ENCODE measurements at regions not wholly inside any gene's neighbourhood (a gene's known extent, or its start where the extent isn't known, plus 50 kb on each side); places are given as distances from the start of the nearest gene placed in this dataset.

GRCh38 chr2:40507432-40507831, 55.5 kb upstream of the SLC8A1 start:
- FAIRE-seq (no peak), DNase-seq (ENCODE audit: insufficient read length, low spot score) (no peak)

GRCh38 chr2:40510304-40510703, 58.4 kb upstream of the SLC8A1 start:
- FAIRE-seq: no peak
- no peak for DNase-seq (ENCODE audit: insufficient read length, low spot score)

GRCh38 chr2:40511661-40512213, 59.8 kb upstream of the SLC8A1 start:
- DNase-seq (ENCODE audit: insufficient read length, low spot score) (no peak), FAIRE-seq (no peak)

- no peak for DNase-seq (ENCODE audit: insufficient read length, low spot score)
These were observed 60.4 kb upstream of the SLC8A1 start for GRCh38 chr2:40512256-40512655.

GRCh38 chr2:40513201-40513600, 61.3 kb upstream of the SLC8A1 start:
- DNase-seq (ENCODE audit: insufficient read length, low spot score) (no peak), FAIRE-seq (no peak)

More at GRCh38 chr2:40512256-40512655, 60.4 kb upstream of the SLC8A1 start:
- no peak for FAIRE-seq

- FAIRE-seq: no peak
- DNase-seq (ENCODE audit: insufficient read length, low spot score): no peak
These were observed 64.7 kb upstream of the SLC8A1 start for GRCh38 chr2:40516604-40517003.

- no peak for FAIRE-seq
- no peak for DNase-seq (ENCODE audit: insufficient read length, low spot score)
These were observed 76.7 kb upstream of the SLC8A1 start for GRCh38 chr2:40528564-40528963.

- DNase-seq (ENCODE audit: insufficient read length, low spot score) (no peak), FAIRE-seq (no peak)
These were observed 79.5 kb upstream of the SLC8A1 start for GRCh38 chr2:40531359-40531758.

- DNase-seq (ENCODE audit: insufficient read length, low spot score) (no peak), FAIRE-seq (no peak)
These were observed 82.6 kb upstream of the SLC8A1 start for GRCh38 chr2:40534528-40534927.

- FAIRE-seq (no peak), DNase-seq (ENCODE audit: insufficient read length, low spot score) (no peak)
These were observed 84.1 kb upstream of the SLC8A1 start for GRCh38 chr2:40535972-40536371.

GRCh38 chr2:40540026-40540425, 88.1 kb upstream of the SLC8A1 start:
- DNase-seq (ENCODE audit: insufficient read length, low spot score) (no peak), FAIRE-seq (no peak)

GRCh38 chr2:40543381-40543780, 91.5 kb upstream of the SLC8A1 start:
- FAIRE-seq (no peak), DNase-seq (ENCODE audit: insufficient read length, low spot score) (no peak)

GRCh38 chr2:40544072-40544471, 92.2 kb upstream of the SLC8A1 start:
- no peak for DNase-seq (ENCODE audit: insufficient read length, low spot score)
- FAIRE-seq: no peak

- no peak for DNase-seq (ENCODE audit: insufficient read length, low spot score)
- FAIRE-seq: no peak
These were observed 93.8 kb upstream of the SLC8A1 start for GRCh38 chr2:40545645-40546044.

GRCh38 chr2:40546439-40547191, 94.7 kb upstream of the SLC8A1 start:
- FAIRE-seq: no peak
- no peak for DNase-seq (ENCODE audit: insufficient read length, low spot score)

- no peak for FAIRE-seq
- DNase-seq (ENCODE audit: insufficient read length, low spot score): no peak
These were observed 96.6 kb upstream of the SLC8A1 start for GRCh38 chr2:40548521-40548920.

- DNase-seq (ENCODE audit: insufficient read length, low spot score): no peak
- no peak for FAIRE-seq
These were observed 98.2 kb upstream of the SLC8A1 start for GRCh38 chr2:40550085-40550484.

GRCh38 chr2:40551081-40551480, 99.2 kb upstream of the SLC8A1 start:
- DNase-seq (ENCODE audit: insufficient read length, low spot score): no peak
- no peak for FAIRE-seq

- DNase-seq (ENCODE audit: insufficient read length, low spot score): peak; percentile 1
- FAIRE-seq: peak; percentile 28
These were observed 102.9 kb upstream of the SLC8A1 start for GRCh38 chr2:40554665-40555294.

GRCh38 chr2:40556293-40556692, 104.4 kb upstream of the SLC8A1 start:
- FAIRE-seq: no peak
- no peak for DNase-seq (ENCODE audit: insufficient read length, low spot score)

- DNase-seq (ENCODE audit: insufficient read length, low spot score) (no peak), FAIRE-seq (no peak)
These were observed 104.8 kb upstream of the SLC8A1 start for GRCh38 chr2:40556739-40557138.

GRCh38 chr2:40558761-40559160, 106.9 kb upstream of the SLC8A1 start:
- DNase-seq (ENCODE audit: insufficient read length, low spot score): no peak
- FAIRE-seq: no peak

All from GM19239 (cell line).